ENCODE measurements at regions not wholly inside any gene's neighbourhood (a gene's known extent, or its start where the extent isn't known, plus 50 kb on each side); places are given as distances from the start of the nearest gene placed in this dataset.

- TF ChIP-seq CREB1 (IDR thresholded peaks at IDR 0.05; ENCODE audit: low read depth) (no peak), RAD21 (IDR thresholded peaks at IDR 0.05; ENCODE audit: low read depth) (no peak), EP300 (IDR thresholded peaks at IDR 0.05; ENCODE audit: borderline replicate concordance) (no peak), REST (IDR thresholded peaks at IDR 0.05; ENCODE audit: low read depth) (no peak), CEBPB (IDR thresholded peaks at IDR 0.05) (no peak), MAX (IDR thresholded peaks at IDR 0.05) (no peak), NFIC (IDR thresholded peaks at IDR 0.05) (no peak), TEAD4 (IDR thresholded peaks at IDR 0.05) (no peak), TAF1 (IDR thresholded peaks at IDR 0.05; ENCODE audit: low read depth) (no peak), TCF12 (IDR thresholded peaks at IDR 0.05; ENCODE audit: low read depth) (no peak), USF1 (IDR thresholded peaks at IDR 0.05) (no peak)
Observed at GRCh38 chr16:27638833-27639560, 89.1 kb downstream of the KATNIP start.
